Adipocyte (in vitro differentiated cells): ENCODE measurements at regions not wholly inside any gene's neighbourhood (a gene's known extent, or its start where the extent isn't known, plus 50 kb on each side); places are given as distances from the start of the nearest gene placed in this dataset.

Experiments used
- DNase-seq: peaks from one replicate; pipeline ENCODE4 v3.0.0-alpha.2; 2015; ENCODE audit warnings: low read depth
- H3K27me3 ChIP-seq: replicated peaks from 2 replicates; pipeline ENCODE4 v1.7.0; 2013; ENCODE audit warnings: mild to moderate bottlenecking, low read length, moderate library complexity; ENCODE audit not compliant: control insufficient read depth, insufficient read depth
- H3K36me3 ChIP-seq: 2 replicates; pipeline ENCODE4 v1.7.0; 2013; ENCODE audit warnings: low read length, mild to moderate bottlenecking, moderate library complexity; ENCODE audit not compliant: control insufficient read depth, insufficient read depth, severe bottlenecking
- H3K4me1 ChIP-seq: 2 replicates; pipeline ENCODE4 v1.7.0; 2013; ENCODE audit warnings: mild to moderate bottlenecking, low read length, moderate library complexity; ENCODE audit not compliant: control insufficient read depth, insufficient read depth
- H3K4me3 ChIP-seq: 2 replicates; pipeline ENCODE4 v1.7.0; 2013; ENCODE audit warnings: mild to moderate bottlenecking, low read length, moderate library complexity
- H3K9ac ChIP-seq: 2 replicates; pipeline ENCODE4 v1.7.0; 2013; ENCODE audit warnings: mild to moderate bottlenecking, low read length, moderate library complexity
- H3K9me3 ChIP-seq: 2 replicates; pipeline ENCODE4 v1.7.0; 2013; ENCODE audit warnings: mild to moderate bottlenecking, low read length, moderate library complexity; ENCODE audit not compliant: control insufficient read depth

DNA sequence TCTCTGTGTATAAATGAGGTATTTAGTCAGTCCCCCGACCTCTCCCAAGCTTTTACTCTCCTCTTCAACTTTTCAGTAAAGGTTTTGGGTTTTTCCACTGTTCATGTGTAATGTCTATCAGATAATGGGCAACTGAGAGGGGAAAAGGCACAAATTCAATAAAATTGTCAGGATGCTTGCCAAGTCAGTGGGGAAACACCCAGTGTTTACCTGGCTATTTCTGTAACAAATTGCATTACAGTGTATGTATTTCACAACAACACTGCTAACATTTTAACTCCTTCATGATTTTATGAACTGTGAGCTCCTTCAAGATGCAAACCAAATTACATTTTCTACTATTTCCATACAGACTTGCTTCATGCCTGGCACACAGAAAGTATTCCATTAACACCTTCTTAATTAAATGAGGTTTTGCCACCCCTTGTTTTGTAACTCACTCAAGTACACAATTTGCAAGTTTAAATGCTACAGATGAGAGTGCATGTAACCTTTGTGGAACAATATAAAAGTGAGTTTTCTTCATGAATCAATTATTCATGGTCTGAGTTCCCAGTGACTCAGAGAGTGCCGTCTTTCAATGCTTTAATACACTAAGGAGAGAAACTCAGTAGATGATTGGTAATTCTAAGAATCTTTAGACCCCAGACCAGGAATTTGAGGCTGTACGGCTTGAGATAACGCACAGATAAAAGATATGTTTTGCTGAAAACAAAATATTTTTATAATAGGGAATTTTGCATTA, 149.8 kb upstream of the TLL1 start:
- H3K4me3 ChIP-seq, result no peak overlapping the region
- DNase-seq, result no peak
- no peaks in the 10 kb centered on the region for H3K27me3 ChIP-seq
- no peak overlapping the region for H3K9ac ChIP-seq
- H3K9me3 ChIP-seq, result no peaks in the 10 kb centered on the region
- H3K4me1 ChIP-seq, result peaks cover 7% of the 10 kb centered on the region
- H3K36me3 ChIP-seq, result no peaks in the 10 kb centered on the region

DNA sequence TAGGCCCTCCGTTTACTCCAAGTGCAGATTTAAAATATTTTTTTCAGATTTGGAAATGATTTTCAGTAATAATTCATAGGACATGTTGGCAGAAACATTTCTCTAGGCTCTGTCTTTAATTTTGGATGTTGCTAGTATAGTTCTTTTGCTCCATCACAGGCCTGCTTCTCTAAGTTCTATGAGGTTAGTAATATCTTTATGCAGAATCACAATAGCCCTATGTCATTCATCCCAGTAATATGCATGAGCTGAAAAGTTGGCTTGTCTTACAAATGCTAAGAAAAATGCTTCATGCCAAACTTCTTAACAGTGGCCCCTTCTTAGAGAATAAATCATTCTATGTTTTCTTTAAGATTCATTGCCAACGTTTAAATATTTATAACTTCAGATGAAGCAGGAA, 148.3 kb upstream of the TLL1 start:
- no peak for DNase-seq
- H3K9ac ChIP-seq, result no peak overlapping the region

DNA sequence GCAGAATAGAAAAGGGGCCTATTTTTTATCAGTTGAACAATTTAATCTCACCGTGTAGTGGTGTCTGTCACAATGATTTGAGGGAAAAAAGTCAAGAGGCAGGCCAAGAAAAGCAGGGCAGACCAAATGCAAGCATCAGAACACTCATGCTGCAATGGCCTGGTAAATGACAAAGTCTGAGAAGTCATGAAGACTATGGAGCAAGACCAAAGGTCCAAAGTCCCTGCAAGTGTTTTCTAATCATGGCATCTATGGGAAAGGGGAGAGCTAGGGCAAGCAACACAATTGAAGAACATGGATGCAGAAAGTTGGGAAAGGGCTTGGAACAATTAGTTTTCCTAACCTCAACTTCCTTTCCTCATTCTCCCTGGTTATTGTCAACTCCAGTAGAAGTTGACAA, 147.7 kb upstream of the TLL1 start:
- DNase-seq, result no peak
- Histone ChIP-seq H3K4me3 (no peak overlapping the region), H3K4me1 (peaks cover 7% of the 10 kb centered on the region), H3K9ac (no peak overlapping the region), H3K27me3 (no peaks in the 10 kb centered on the region), H3K36me3 (no peaks in the 10 kb centered on the region), H3K9me3 (no peaks in the 10 kb centered on the region)

More for the DNA sequence above, 148.3 kb upstream of the TLL1 start:
- no peaks in the 10 kb centered on the region for H3K27me3 ChIP-seq
- no peaks in the 10 kb centered on the region for H3K36me3 ChIP-seq
- no peaks in the 10 kb centered on the region for H3K9me3 ChIP-seq
- H3K4me3 ChIP-seq, result no peak overlapping the region
- peaks cover 7% of the 10 kb centered on the region for H3K4me1 ChIP-seq

DNA sequence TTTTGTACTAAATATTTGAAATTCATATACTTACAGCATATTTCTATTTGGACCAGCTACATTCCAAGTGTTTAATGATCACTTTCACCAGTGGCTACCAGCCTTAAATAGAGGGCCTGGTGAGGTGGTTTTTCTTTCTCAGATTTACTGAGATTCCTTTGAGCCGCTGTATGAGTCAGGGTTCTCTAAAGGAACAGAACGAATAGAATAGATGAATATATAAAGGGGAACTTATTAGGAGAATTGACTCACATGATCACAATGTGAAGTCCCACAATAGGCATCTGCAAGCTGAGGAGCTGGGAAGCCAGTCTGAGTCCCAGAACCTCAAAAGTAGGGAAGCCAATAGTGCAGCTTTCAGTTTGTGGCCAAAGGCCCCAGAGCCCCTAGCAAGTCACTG, 146.2 kb upstream of the TLL1 start:
- Histone ChIP-seq H3K27me3 (no peaks in the 10 kb centered on the region), H3K4me1 (peaks cover 7% of the 10 kb centered on the region), H3K36me3 (no peaks in the 10 kb centered on the region), H3K9ac (no peak overlapping the region), H3K9me3 (no peaks in the 10 kb centered on the region), H3K4me3 (no peak overlapping the region)
- DNase-seq, result no peak

DNA sequence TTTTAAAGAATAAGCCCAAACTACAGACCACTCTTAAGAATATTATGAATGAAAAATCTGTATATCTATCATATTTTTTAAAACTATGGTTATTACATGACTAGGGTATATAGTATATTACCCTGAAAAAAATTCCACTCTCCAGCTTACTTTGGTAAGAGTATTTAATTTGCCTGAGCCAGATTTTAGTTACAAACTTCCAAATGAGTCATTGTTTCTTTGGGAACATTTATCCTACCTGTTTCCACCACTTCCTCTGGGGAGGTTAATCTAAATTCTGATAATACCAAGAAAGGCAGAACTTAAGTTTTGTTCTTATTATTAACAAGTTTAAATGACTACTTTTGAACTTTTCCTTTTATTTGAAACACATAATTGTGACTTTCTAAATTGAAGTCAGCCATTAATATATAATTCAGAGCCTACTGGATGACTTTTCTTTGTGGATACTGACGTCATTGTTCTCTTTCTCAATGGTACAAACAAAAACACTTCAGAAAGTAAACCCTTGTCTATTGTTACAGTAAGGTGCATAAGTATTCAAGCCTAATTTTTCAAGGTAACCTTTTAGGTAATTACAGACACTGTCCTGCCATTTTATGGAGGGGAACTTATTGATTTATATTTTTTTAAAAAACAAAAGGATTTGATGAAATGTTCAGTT, 135.6 kb upstream of the TLL1 start:
- Histone ChIP-seq H3K36me3 (no peaks in the 10 kb centered on the region), H3K9ac (no peak overlapping the region), H3K27me3 (no peaks in the 10 kb centered on the region), H3K4me3 (no peak overlapping the region), H3K4me1 (peaks cover 10% of the 10 kb centered on the region), H3K9me3 (no peaks in the 10 kb centered on the region)
- DNase-seq, result no peak

DNA sequence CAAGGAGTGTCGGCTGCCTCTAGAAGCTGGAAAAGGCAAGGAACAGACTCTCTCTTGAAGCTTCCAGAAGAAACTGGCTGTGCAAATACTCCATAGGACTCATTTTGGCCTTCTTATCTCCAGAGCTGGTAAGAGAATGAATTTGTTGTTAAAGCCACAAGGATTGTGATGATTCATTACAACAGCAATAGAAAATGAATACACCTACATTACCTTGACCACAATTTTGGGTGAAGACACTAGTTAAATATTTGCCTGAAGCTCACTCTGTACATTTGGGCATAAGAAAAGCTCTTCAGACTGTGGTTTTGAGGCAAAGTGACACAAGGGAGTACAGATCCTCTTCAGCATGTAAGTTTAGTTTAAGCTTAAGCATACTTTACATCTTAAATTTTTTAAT, 134.5 kb upstream of the TLL1 start:
- H3K9ac ChIP-seq, result no peak overlapping the region
- no peak overlapping the region for H3K4me3 ChIP-seq
- H3K4me1 ChIP-seq, result peaks cover 10% of the 10 kb centered on the region
- no peaks in the 10 kb centered on the region for H3K27me3 ChIP-seq
- no peaks in the 10 kb centered on the region for H3K36me3 ChIP-seq
- H3K9me3 ChIP-seq, result no peaks in the 10 kb centered on the region
- DNase-seq, result no peak

DNA sequence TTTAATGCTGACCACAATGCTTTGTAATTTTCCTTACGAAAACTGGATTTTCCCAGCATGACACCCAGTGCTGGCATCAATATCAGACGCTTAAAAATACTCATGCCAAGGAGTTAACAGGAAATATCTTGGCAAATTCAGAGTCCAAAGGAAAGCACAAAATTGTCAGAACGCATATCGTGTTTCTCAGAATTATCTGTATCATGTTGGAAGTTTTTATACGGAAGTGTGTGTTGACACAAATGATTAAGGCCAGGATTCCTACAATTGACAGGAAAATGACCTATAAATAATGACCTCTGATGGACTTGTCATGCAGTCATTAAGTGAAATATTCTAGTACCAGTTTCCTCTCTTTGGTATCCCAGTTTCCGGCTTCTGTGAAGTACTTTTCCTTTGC, 132.1 kb upstream of the TLL1 start:
- no peak for DNase-seq
- Histone ChIP-seq H3K9me3 (no peaks in the 10 kb centered on the region), H3K9ac (no peak overlapping the region), H3K27me3 (no peaks in the 10 kb centered on the region), H3K36me3 (no peaks in the 10 kb centered on the region), H3K4me1 (peaks cover 10% of the 10 kb centered on the region), H3K4me3 (no peak overlapping the region)

DNA sequence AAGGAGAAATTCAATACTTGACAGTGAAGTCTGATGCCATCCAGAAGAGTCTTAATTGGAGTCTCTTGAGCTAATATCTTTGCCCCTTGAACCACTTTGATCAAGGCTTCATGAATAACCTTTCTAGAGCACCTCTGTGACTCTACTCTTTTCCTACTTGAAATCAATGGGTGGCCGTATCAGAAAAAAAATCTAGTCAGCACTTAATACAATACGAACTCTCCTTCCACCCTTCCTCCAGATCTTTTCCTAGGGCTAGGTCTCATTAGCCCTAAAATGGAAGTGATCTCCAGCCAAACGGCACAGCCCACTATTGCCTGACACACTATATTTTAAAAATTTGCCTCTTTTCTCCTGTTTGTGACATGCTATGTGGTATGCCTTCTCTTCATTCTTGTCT, 129.6 kb upstream of the TLL1 start:
- H3K27me3 ChIP-seq, result no peaks in the 10 kb centered on the region
- no peak overlapping the region for H3K9ac ChIP-seq
- no peaks in the 10 kb centered on the region for H3K9me3 ChIP-seq
- no peak for DNase-seq
- no peak overlapping the region for H3K4me3 ChIP-seq
- no peaks in the 10 kb centered on the region for H3K36me3 ChIP-seq
- H3K4me1 ChIP-seq, result peaks cover 14% of the 10 kb centered on the region

DNA sequence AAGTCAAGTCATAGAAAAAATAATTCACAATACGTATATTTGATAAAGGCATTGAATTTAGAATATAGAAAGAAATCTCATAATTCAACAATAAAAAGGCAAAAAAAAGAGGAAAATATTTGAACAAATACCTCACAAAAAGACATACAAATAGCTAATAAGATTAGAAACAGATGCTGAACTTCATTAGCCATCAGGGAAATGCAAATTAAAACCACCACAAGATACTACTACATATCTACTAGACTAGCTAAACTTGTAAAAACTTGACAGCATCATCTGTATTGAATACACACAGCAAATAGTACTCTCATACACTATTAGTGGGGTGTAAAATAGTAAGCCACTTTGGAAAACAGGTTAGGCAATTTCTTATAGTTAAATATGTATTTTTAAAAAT, 128.7 kb upstream of the TLL1 start:
- Histone ChIP-seq H3K9ac (no peak overlapping the region), H3K36me3 (no peaks in the 10 kb centered on the region), H3K9me3 (no peaks in the 10 kb centered on the region), H3K27me3 (no peaks in the 10 kb centered on the region), H3K4me1 (peaks cover 6% of the 10 kb centered on the region), H3K4me3 (no peak overlapping the region)
- no peak for DNase-seq

DNA sequence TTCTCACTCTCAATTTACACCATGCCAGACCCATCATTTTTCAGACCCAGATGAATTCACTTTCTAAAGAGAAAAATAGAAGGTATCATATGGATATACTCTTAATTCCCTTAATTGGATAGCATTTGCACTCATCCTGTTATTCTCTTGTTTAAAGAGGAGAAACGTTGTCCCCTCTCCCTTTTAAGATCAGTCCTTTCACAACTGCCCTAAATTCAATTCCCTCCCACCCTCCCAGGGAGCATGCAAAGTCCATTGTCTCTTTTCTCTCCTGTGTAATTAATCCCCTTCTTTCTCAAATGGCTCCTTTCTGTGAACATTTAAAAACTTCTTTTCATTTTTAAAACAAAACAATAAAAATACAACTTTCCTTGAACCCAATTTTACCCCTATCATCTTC, 124.7 kb upstream of the TLL1 start:
- Histone ChIP-seq H3K9ac (no peak overlapping the region), H3K36me3 (no peaks in the 10 kb centered on the region), H3K4me1 (peaks cover 6% of the 10 kb centered on the region), H3K27me3 (peaks cover 5% of the 10 kb centered on the region), H3K4me3 (no peak overlapping the region), H3K9me3 (no peaks in the 10 kb centered on the region)
- no peak for DNase-seq

DNA sequence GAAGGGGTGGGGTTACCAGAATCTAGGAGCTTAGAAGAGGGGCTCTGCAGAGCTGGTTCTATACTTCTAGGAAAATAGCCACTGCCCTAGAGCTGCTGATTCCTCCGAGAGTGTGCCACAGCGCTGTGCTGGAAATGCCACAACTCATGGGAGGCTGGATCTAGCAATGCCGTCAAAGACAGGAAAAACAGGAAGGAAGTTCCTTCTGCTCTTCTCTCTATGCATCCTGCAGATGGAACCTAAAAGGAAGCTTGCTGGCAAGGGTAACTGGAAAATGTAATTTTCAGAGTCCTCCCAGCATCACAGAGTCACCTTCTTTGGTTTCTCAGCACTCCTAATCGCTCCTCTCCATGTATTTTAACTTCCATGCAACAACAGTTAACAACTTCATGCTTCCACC, 121.2 kb upstream of the TLL1 start:
- Histone ChIP-seq H3K9me3 (no peaks in the 10 kb centered on the region), H3K27me3 (peaks cover 5% of the 10 kb centered on the region), H3K36me3 (no peaks in the 10 kb centered on the region), H3K4me1 (no peaks in the 10 kb centered on the region), H3K4me3 (no peak overlapping the region), H3K9ac (no peak overlapping the region)
- DNase-seq, result no peak

DNA sequence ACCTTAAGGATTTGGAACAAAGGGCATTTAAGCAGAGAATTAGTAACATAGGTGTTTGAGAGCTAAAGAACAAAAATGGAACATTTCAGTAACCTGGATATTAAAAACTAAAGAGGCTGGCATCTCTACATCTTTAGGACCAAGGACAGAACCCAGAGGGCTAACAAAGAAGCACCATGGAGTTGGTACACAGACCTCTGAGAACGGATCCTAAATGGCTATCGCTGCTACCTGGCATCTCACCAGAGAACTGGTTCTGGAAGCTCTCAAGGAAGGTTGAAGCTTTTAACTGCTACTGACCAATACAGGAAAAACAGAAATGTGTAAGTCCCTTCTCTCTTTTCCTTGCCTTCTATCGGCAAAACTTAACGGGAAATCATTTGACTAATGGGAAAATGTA, 118.4 kb upstream of the TLL1 start:
- Histone ChIP-seq H3K4me3 (no peak overlapping the region), H3K9ac (no peak overlapping the region), H3K36me3 (no peaks in the 10 kb centered on the region), H3K4me1 (no peaks in the 10 kb centered on the region), H3K27me3 (peaks cover 5% of the 10 kb centered on the region), H3K9me3 (no peaks in the 10 kb centered on the region)
- no peak for DNase-seq
